ENCODE measurements at regions not wholly inside any gene's neighbourhood (a gene's known extent, or its start where the extent isn't known, plus 50 kb on each side); places are given as distances from the start of the nearest gene placed in this dataset.

DNA sequence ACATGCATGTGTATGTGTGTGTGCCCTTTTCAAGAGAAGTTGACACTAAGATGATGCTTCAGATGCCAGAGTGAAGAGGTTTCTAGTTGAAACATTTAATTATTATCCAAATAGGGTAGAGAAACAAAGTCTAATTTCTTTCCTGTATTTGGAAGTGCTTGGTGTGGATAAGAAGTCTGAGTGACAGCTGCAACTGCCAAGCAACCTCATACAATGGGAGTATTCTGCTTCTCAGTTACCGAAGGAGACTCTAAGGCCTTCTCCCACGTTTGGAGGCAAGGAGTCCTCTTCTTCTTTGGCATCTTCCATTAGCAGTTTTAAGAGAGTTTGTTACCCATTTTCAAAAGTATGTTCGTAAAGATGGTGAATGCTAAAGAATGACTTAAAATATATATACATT lies 82.4 kb downstream of the HDGFL1 start:
- no peak overlapping the region for H3K4me2 ChIP-seq (ENCODE audit: low read length)
- intact Hi-C loops (cut with micrococcal nuclease), result no loop called here
- no peaks in the 10 kb centered on the region for H3K9me2 ChIP-seq (ENCODE audit: insufficient read depth)
- no peaks in the 10 kb centered on the region for H3K27me3 ChIP-seq (ENCODE audit: insufficient read depth, low read length)
- no peak overlapping the region for H3K9ac ChIP-seq (ENCODE audit: low read length)
- H3K36me3 ChIP-seq (ENCODE audit: control insufficient read depth in 1 of 2, insufficient read depth in 2 of 2, low read length in 2 of 2), result no peaks in the 10 kb centered on the region
- no TSS peak for BruUV-seq (replicated peaks)
- no peaks in the 10 kb centered on the region; a peak in 1 of 4 replicates for H3K9me3 ChIP-seq (ENCODE audit: control insufficient read depth in 1 of 2, insufficient read depth in 1 of 2, low read depth in 1 of 2, low read length in 2 of 2)
- no peaks in the 10 kb centered on the region for H3K4me1 ChIP-seq (ENCODE audit: control insufficient read depth in 1 of 2, insufficient read depth in 2 of 2, low read length in 2 of 2)
- ATAC-seq, result no peak
- no peaks in the 10 kb centered on the region for H4K20me1 ChIP-seq (ENCODE audit: insufficient read depth)
- RAD21 ChIA-PET (ENCODE audit: low non-redundant PET in 1 of 2, low total read pairs in 2 of 2, uncharacterized antibody in 2 of 2, unreplicated experiment in 2 of 2), result no interaction called here
- H3K4me3 ChIP-seq (replicated peaks in 1 of 2; ENCODE audit: low read depth in 1 of 2, low read length in 2 of 2), result no peak overlapping the region
- H2AFZ ChIP-seq (ENCODE audit: low read depth, low read length, poor library complexity, severe bottlenecking), result no peak overlapping the region
- CTCF ChIA-PET, result no interaction called here
- POLR2A ChIA-PET, result no interaction called here
- no peak overlapping the region for H3K27ac ChIP-seq (ENCODE audit: low read depth, low read length)
- TF ChIP-seq EGR1 (IDR thresholded peaks at IDR 0.05; ENCODE audit: low read depth), result no peak
- no peak for TF ChIP-seq CTCF (IDR thresholded peaks at IDR 0.05 in 2 of 3, conservative IDR thresholded peaks at IDR 0.05 in 1 of 3; ENCODE audit: borderline replicate concordance in 1 of 3, insufficient read depth in 1 of 3, low read depth in 2 of 3, low read length in 2 of 3)
- TF ChIP-seq ZFX (IDR thresholded peaks at IDR 0.05), result no peak
- TF ChIP-seq REST (IDR thresholded peaks at IDR 0.05; ENCODE audit: low read depth), result no peak
- TF ChIP-seq EZH2phosphoT487 (IDR thresholded peaks at IDR 0.05; ENCODE audit: borderline replicate concordance), result no peak
- TF ChIP-seq POLR2AphosphoS5 (IDR thresholded peaks at IDR 0.05; ENCODE audit: low read depth, low read length), result no peak
- TF ChIP-seq YY1 (IDR thresholded peaks at IDR 0.05; ENCODE audit: extremely low read depth, insufficient replicate concordance, low read depth, low read length), result no peak
- no peak for TF ChIP-seq SP1 (IDR thresholded peaks at IDR 0.05; ENCODE audit: low read depth)
- no peaks in the 10 kb centered on the region for H3K79me2 ChIP-seq (ENCODE audit: insufficient read depth, low read length)
- no peak for DNase-seq (ENCODE audit: low read depth, low spot score)
